GM12891 (cell line): ENCODE measurements at regions not wholly inside any gene's neighbourhood (a gene's known extent, or its start where the extent isn't known, plus 50 kb on each side); places are given as distances from the start of the nearest gene placed in this dataset.

Experiments
- DNase-seq: peaks from one replicate; pipeline ENCODE4 v3.0.0; 2011; ENCODE audit warnings: low spot score; ENCODE audit not compliant: insufficient read length
- FAIRE-seq: peaks from 2 replicates; lab custom pipeline; 2011; peaks lifted over from hg19 to GRCh38; lab: Jason Lieb, UNC
- PAX5 ChIP-seq: IDR thresholded peaks from 2 replicates; pipeline ENCODE4 v1.6.1; 2011; ENCODE audit warnings: low read length, moderate library complexity, mild to moderate bottlenecking; ENCODE audit not compliant: insufficient read depth, severe bottlenecking
- POLR2A ChIP-seq: IDR thresholded peaks from 2 replicates; pipeline ENCODE4 v1.6.1; 2011; ENCODE audit warnings: low read depth, low read length, control low read depth
- POLR2AphosphoS5 ChIP-seq: IDR thresholded peaks from 2 replicates; pipeline ENCODE4 v1.6.1; 2011; ENCODE audit warnings: low read depth, low read length, control low read depth
- POU2F2 ChIP-seq: IDR thresholded peaks from 2 replicates; pipeline ENCODE4 v1.6.1; 2011; ENCODE audit warnings: low read depth, mild to moderate bottlenecking, control low read depth, low read length, moderate library complexity
- SPI1 ChIP-seq: IDR thresholded peaks from 2 replicates; pipeline ENCODE4 v1.6.1; 2011; ENCODE audit warnings: low read depth, low read length, control low read depth
- TAF1 ChIP-seq: IDR thresholded peaks from 2 replicates; pipeline ENCODE4 v1.6.1; 2011; ENCODE audit warnings: low read depth, low read length, control low read depth

DNA sequence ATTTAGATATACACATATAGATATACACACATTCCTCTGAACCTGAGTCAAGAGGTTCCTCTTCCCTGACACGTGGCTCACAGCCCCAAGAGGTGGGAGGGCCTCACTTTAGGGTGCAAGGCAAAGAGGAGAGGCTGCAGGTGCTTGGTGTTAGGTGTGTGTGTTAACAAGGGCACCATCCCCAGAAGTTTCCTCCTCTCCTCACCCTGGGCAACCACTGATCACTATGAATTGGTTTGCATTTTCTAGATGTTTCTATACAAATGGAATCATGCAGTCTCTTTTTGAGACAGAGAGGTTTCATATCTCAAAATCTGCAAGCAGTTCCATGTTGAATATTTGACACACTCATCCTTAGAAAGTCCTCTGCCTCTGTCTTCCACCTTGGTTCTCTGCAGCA is 120.9 kb upstream of the NECTIN1 start:
- TF ChIP-seq POLR2AphosphoS5 (no peak), POLR2A (no peak), SPI1 (no peak), PAX5 (no peak), TAF1 (no peak), POU2F2 (no peak)
- DNase-seq (no peak), FAIRE-seq (no peak)

DNA sequence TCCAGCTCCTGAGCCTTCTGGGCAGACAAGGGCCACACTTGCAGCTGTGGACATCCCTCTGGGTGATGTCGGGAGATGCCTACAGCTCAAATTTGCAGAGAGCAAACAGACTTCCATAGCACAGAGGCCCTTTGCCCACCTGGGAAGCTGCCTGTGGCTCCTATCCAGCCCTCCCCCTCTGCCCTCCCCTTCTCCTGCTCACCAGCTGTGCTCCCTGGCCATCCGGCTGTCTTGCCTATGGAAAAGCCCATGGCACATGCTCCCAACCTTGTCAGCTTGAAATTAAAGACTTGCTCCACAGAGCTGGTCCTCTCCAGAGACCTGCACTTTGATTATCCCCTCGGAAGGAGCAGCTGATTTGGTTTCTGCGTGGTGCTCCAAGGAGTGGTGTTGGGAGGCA is 118.9 kb upstream of the NECTIN1 start:
- no peak for TF ChIP-seq POLR2A
- TF ChIP-seq PAX5: no peak
- TF ChIP-seq SPI1: no peak
- no peak for TF ChIP-seq POLR2AphosphoS5
- no peak for TF ChIP-seq TAF1
- TF ChIP-seq POU2F2: no peak
- no peak for FAIRE-seq
- DNase-seq: no peak

DNA sequence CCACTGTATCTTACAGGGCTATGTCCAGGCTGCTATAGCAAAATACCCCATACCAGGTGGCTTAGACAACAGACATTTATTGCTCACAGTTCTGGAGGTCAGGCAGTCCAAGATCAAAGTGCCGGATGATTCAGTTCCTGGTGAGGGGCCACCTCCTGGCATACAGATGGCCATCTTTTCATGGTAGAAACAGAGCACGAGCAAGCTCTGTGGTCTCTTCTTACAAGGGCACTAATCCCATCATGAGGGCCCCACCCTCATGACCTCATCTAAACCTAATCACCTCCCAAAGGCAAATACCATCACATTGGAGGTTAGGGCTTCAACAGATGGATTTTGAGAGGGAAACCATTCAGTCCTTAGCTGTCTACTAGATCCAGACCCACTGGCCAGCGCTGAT is 117.4 kb upstream of the NECTIN1 start:
- FAIRE-seq (no peak), DNase-seq (no peak)
- TF ChIP-seq TAF1 (no peak), POLR2AphosphoS5 (no peak), POLR2A (no peak), PAX5 (no peak), SPI1 (no peak), POU2F2 (no peak)

DNA sequence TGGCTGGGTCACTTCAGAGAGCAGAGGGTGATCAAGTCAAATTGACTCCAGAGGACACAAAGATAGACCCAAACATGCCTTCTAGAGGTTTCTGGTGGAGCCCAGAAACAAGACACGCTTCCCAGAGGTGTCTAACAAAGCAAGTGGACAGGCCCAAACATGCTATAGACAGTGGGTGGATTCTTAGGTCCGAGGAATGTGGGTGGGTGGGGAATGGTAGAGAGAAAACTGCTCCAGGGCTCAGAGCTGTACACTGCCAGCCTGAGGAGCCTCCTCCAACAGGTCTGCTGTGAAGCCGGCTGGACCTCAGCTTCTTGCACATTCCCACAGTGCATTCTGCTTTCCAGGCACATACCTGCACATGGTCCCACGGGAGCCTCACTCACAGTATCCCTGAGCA is 116.8 kb upstream of the NECTIN1 start:
- TF ChIP-seq POLR2A (no peak), POU2F2 (no peak), SPI1 (no peak), POLR2AphosphoS5 (no peak), PAX5 (no peak), TAF1 (no peak)
- FAIRE-seq (no peak), DNase-seq (no peak)

DNA sequence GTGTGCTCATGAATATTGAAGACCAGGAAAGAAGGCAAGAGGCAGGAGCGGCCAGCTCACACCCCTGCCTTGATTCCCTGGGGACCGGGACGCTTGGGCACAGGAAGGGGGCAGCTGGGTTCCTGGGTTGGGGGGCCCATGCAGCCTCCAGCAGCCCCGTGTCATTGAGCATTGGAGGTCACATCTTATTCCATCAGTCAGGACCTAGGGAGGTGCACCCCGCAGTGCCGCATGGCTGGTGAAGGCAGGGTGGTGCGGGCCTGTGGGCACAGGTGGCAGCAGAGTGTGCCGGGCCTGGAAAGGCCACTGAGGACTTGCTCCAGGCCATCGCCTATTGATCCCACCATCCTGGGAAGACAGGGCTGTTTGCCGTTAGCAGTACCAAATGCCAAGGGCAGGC is 116.3 kb upstream of the NECTIN1 start:
- DNase-seq (no peak), FAIRE-seq (no peak)
- TF ChIP-seq TAF1: no peak
- TF ChIP-seq POLR2A: no peak
- no peak for TF ChIP-seq POLR2AphosphoS5
- no peak for TF ChIP-seq PAX5
- TF ChIP-seq POU2F2: no peak
- no peak for TF ChIP-seq SPI1

DNA sequence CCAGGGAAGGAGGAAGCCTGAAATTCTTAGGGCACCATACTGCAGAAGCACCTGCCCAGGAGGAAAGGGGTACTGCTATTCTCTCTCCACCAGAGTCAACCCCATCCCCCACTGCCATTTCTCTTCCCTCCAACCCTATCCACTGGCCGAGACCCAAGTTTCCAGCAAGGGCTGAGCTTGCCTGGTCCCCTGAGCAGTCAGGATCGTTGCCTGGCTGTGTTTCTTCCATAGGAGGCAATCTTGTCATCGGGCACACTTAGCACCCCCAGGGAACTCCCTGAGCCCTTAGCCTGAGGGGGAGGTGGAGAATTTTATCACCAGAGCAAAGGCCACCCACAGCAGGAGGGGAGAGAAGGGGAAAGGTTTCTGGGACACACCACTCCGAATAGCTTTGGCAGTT is 115.8 kb upstream of the NECTIN1 start:
- FAIRE-seq (no peak), DNase-seq (no peak)
- TF ChIP-seq PAX5: no peak
- no peak for TF ChIP-seq POLR2AphosphoS5
- TF ChIP-seq SPI1: no peak

DNA sequence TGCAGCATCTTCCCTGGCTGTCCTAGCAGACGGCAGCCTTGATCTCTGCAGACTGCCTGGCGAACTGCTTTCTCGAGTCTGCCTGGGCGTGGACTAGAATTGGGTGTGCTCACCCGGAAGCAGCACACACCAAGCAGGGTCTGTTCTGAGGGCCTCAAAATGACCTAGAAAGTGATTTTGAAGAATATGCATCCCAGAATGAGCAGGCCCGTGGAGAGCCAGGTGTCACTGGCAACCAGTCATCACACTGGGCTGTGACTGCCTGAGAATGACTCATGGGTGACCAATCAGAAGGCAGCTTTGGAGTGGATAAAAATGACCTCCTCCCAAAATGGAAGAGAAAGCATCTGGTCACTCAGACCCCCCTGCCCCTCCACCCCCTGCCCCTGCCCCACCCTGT is 114.9 kb upstream of the NECTIN1 start:
- TF ChIP-seq SPI1 (no peak), TAF1 (no peak), POLR2AphosphoS5 (no peak), POLR2A (no peak), POU2F2 (no peak), PAX5 (no peak)

DNA sequence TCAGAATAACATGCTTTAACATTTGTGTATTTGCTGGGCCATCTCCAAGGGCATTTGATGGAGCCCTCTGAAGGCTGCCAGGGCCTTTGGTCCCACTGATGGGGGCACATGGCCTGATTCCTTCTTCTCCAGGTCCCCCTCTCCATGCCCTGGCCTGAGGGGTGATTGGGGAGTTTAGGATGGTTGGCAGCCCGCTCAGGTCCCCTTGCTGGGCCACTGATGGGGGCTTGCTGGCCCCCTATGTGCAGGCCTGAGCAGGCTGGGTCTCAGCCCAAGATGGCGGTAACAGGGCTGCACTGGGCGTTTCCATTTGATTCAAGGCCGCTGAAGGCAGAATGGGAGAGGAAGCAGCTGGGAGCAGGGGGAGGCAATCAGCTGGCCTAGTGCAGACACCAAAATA is 113.7 kb upstream of the NECTIN1 start:
- no peak for FAIRE-seq
- TF ChIP-seq POLR2A (no peak), SPI1 (no peak)
- no peak for DNase-seq

More for the DNA sequence above, 114.9 kb upstream of the NECTIN1 start:
- FAIRE-seq: no peak
- no peak for DNase-seq

DNA sequence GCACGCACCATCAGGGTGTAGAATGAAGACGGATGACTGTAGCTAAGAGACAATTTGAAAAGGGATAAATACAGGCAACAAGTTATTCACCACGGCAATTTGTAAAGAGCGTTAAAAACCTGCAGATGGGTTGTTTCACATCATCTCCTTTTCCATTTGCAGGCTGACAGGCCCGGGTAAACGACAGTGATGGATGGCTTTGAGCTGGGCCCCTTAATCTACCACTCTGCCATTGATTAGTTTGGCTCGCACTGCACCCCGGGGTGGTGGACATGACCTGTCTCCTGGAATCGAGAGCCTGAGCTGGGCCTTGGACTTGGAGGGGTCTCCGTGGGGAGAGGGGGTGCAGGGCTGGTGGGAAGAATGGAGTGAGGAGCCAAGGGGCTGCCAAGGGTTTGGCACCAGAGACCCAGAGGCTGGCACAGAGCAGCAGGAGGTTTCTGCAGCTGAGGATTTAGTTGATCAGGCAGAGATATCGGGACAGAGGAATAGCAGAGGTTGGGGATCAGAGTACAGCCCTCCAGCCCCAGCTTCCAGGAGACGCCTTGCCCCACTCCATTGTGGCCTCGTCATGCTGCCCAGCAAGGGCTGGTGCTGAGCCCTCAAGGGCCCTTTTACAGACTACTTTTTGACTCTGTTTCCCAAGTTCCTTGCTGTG is 110.6 kb upstream of the NECTIN1 start:
- no peak for DNase-seq
- no peak for TF ChIP-seq SPI1
- TF ChIP-seq POU2F2: no peak
- no peak for TF ChIP-seq TAF1
- no peak for TF ChIP-seq POLR2A
- FAIRE-seq: no peak

DNA sequence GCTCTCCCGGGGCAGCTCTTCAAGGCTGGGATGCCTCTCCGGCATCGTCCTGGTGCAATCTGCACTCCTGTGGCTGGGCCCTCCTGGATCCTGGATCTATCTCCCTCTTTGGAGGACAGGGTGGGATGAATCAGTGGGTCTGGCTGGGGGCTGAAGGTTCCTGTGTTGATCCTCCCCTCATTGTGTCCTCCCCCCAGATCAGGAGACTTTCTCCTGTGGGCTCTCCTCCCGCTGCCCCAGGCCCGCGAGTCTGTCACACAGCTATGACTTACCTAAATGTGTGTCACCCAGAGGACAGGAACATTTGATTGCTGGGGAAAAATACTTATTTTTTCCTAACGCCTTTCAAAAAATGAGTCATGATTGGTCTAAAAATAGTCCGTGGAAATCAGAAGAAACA is 106.8 kb upstream of the NECTIN1 start:
- DNase-seq (no peak), FAIRE-seq (no peak)
- no peak for TF ChIP-seq PAX5
- TF ChIP-seq POU2F2: no peak
- no peak for TF ChIP-seq POLR2A
- no peak for TF ChIP-seq SPI1
- no peak for TF ChIP-seq POLR2AphosphoS5
- no peak for TF ChIP-seq TAF1
